GM21737 (cell line): ENCODE measurements at regions not wholly inside any gene's neighbourhood (a gene's known extent, or its start where the extent isn't known, plus 50 kb on each side); places are given as distances from the start of the nearest gene placed in this dataset.
"Not testable (repeated sequence)": the region's sequence is repeated elsewhere in the genome, so short reads cannot be mapped to it uniquely, and the experiment has no call there.

Experiments used
- ATAC-seq: cut with Tn5 transposase; IDR thresholded peaks from one replicate; pipeline ENCODE4 v1.9.1; 2021; ENCODE audit warnings: mild to moderate bottlenecking, moderate library complexity; ENCODE audit not compliant: unreplicated experiment

- no peak for ATAC-seq
These were observed 94.4 kb upstream of the XPO1 start for GRCh38 chr2:61632276-61633169.

GRCh38 chr2:61631321-61631720, 93.2 kb upstream of the XPO1 start:
- no peak for ATAC-seq

- no peak for ATAC-seq
These were observed 88.7 kb upstream of the XPO1 start for GRCh38 chr2:61626827-61627226.

- no peak for ATAC-seq
These were observed 85.6 kb upstream of the XPO1 start for GRCh38 chr2:61623747-61624146.

GRCh38 chr2:61620244-61621159, 82.3 kb upstream of the XPO1 start:
- ATAC-seq, result no peak

- ATAC-seq, result no peak
These were observed 81.4 kb upstream of the XPO1 start for GRCh38 chr2:61619561-61619960.

GRCh38 chr2:61617610-61618009, 79.5 kb upstream of the XPO1 start:
- ATAC-seq, result no peak

GRCh38 chr2:61605245-61605644, 67.1 kb upstream of the XPO1 start:
- ATAC-seq, result no peak

GRCh38 chr2:61604433-61604832, 66.3 kb upstream of the XPO1 start:
- ATAC-seq, result no peak

GRCh38 chr2:61598515-61599156, 60.5 kb upstream of the XPO1 start:
- not testable (repeated sequence) for ATAC-seq

- no peak for ATAC-seq
These were observed 59.4 kb upstream of the XPO1 start for GRCh38 chr2:61597300-61598289.

- not testable (repeated sequence) for ATAC-seq
These were observed 56.0 kb upstream of the XPO1 start for GRCh38 chr2:61594201-61594600.

- ATAC-seq, result not testable (repeated sequence)
These were observed 55.5 kb upstream of the XPO1 start for GRCh38 chr2:61593648-61594047.

GRCh38 chr2:61590214-61590613, 52.1 kb upstream of the XPO1 start:
- no peak for ATAC-seq

- ATAC-seq, result no peak
These were observed 50.4 kb upstream of the XPO1 start for GRCh38 chr2:61588566-61588965.
